Stimulated activated CD4-positive, alpha-beta T cell treated with anti-CD3 and anti-CD28 coated beads, Interleukin-12 subunit alpha, Interleukin-12 subunit beta, amount 100 ng/mL, for 24 hours (primary cell): ENCODE measurements at regions not wholly inside any gene's neighbourhood (a gene's known extent, or its start where the extent isn't known, plus 50 kb on each side); places are given as distances from the start of the nearest gene placed in this dataset.
"Not testable (repeated sequence)": the region's sequence is repeated elsewhere in the genome, so short reads cannot be mapped to it uniquely, and the experiment has no call there.

Experiments
- DNase-seq, 2 experiments: peaks; one replicate each; pipeline ENCODE4 v3.0.0-alpha.2; 2020; ENCODE audit warnings: low read depth in 2 of 2

- no peak for DNase-seq
These were observed 448.5 kb upstream of the RPS6KA3 start for GRCh38 chrX:20715176-20715575.

GRCh38 chrX:20712811-20713210, 446.1 kb upstream of the RPS6KA3 start:
- no peak for DNase-seq

- no peak for DNase-seq
These were observed 444.7 kb upstream of the RPS6KA3 start for GRCh38 chrX:20711366-20711765.

GRCh38 chrX:20693078-20693477, 426.4 kb upstream of the RPS6KA3 start:
- DNase-seq, result no peak

GRCh38 chrX:20686256-20686655, 419.5 kb upstream of the RPS6KA3 start:
- DNase-seq, result no peak

GRCh38 chrX:20685652-20686051, 418.9 kb upstream of the RPS6KA3 start:
- no peak for DNase-seq

- DNase-seq, result no peak
These were observed 415.0 kb upstream of the RPS6KA3 start for GRCh38 chrX:20681683-20682082.

GRCh38 chrX:20680998-20681397, 414.3 kb upstream of the RPS6KA3 start:
- no peak for DNase-seq

- no peak for DNase-seq
These were observed 405.8 kb upstream of the RPS6KA3 start for GRCh38 chrX:20672476-20672875.

GRCh38 chrX:20671746-20672145, 405.0 kb upstream of the RPS6KA3 start:
- DNase-seq, result not testable (repeated sequence)

- no peak for DNase-seq
These were observed 403.9 kb upstream of the RPS6KA3 start for GRCh38 chrX:20670611-20671010.

GRCh38 chrX:20668550-20668949, 401.8 kb upstream of the RPS6KA3 start:
- DNase-seq, result no peak

- no peak for DNase-seq
These were observed 399.6 kb upstream of the RPS6KA3 start for GRCh38 chrX:20666331-20666730.

- DNase-seq, result no peak
These were observed 398.8 kb upstream of the RPS6KA3 start for GRCh38 chrX:20665481-20665880.

- no peak for DNase-seq
These were observed 398.1 kb upstream of the RPS6KA3 start for GRCh38 chrX:20664774-20665173.

- DNase-seq, result no peak
These were observed 397.4 kb upstream of the RPS6KA3 start for GRCh38 chrX:20664131-20664530.

- no peak for DNase-seq
These were observed 396.6 kb upstream of the RPS6KA3 start for GRCh38 chrX:20663336-20663735.

GRCh38 chrX:20656721-20657120, 390.0 kb upstream of the RPS6KA3 start:
- no peak for DNase-seq

GRCh38 chrX:20654596-20655106, 387.9 kb upstream of the RPS6KA3 start:
- no peak for DNase-seq

GRCh38 chrX:20653070-20653469, 386.4 kb upstream of the RPS6KA3 start:
- no peak for DNase-seq

GRCh38 chrX:20641954-20642353, 375.2 kb upstream of the RPS6KA3 start:
- DNase-seq, result no peak

- DNase-seq, result no peak
These were observed 372.4 kb upstream of the RPS6KA3 start for GRCh38 chrX:20639115-20639514.

GRCh38 chrX:20637351-20637750, 370.6 kb upstream of the RPS6KA3 start:
- no peak for DNase-seq

- DNase-seq, result no peak
These were observed 366.7 kb upstream of the RPS6KA3 start for GRCh38 chrX:20633451-20633850.

GRCh38 chrX:20623448-20623847, 356.7 kb upstream of the RPS6KA3 start:
- DNase-seq, result no peak
